ENCODE measurements at regions not wholly inside any gene's neighbourhood (a gene's known extent, or its start where the extent isn't known, plus 50 kb on each side); places are given as distances from the start of the nearest gene placed in this dataset.

DNA sequence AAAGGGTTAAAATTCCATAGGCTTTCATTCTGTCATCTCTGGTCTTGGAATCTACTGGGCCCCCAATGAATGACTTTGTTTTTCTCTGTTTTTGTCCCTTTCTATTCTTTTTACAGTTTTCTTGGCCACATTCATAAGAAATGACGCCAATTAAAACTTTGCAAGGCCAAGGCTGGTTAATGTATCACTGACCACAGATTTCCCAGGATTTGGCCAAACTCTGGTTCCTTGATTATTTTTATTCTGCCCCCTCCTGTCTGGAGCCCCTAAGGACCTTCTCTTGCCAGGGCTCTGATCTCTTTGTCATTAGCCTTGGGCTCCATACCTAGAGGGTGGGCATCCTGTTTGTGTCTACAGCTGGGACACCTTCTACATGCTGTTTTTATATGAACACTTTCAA lies 388.9 kb upstream of the PAPPA start:
- Histone ChIP-seq H3K4ac (ENCODE audit: low read depth, low read length) (no peak overlapping the region), H3K79me1 (ENCODE audit: insufficient read depth, low read depth, low read length, poor library complexity, severe bottlenecking) (no peaks in the 10 kb centered on the region), H3K18ac (ENCODE audit: insufficient read length, low read depth, low read length) (no peak overlapping the region), H4K8ac (replicated peaks; ENCODE audit: insufficient read length, low read depth, low read length) (no peak overlapping the region), H2BK20ac (ENCODE audit: low read depth, low read length, poor library complexity, severe bottlenecking) (no peak overlapping the region), H3K23ac (ENCODE audit: insufficient read length, low read depth, low read length) (no peak overlapping the region), H3K27me3 (ENCODE audit: insufficient read depth, low read length) (no peaks in the 10 kb centered on the region), H2BK12ac (ENCODE audit: insufficient read length, low read depth, low read length) (no peak overlapping the region), H3K4me2 (ENCODE audit: insufficient read depth, insufficient read length, low read length) (no peak overlapping the region), H3K9me3 (ENCODE audit: control insufficient read depth, low read depth, low read length) (no peaks in the 10 kb centered on the region), H3K23me2 (ENCODE audit: insufficient read length, low read depth, low read length, poor library complexity, severe bottlenecking) (no peaks in the 10 kb centered on the region), H3K79me2 (ENCODE audit: insufficient read depth, low read length) (no peaks in the 10 kb centered on the region), H3K4me1 (ENCODE audit: insufficient read depth, low read length) (no peaks in the 10 kb centered on the region), H2AK5ac (ENCODE audit: insufficient read length, low read length) (no peak overlapping the region), H2AFZ (ENCODE audit: low read length) (no peak overlapping the region), H3K14ac (ENCODE audit: insufficient read depth, low read length) (no peak overlapping the region), H3K9ac (ENCODE audit: extremely low read depth, insufficient read length, low read length) (no peak overlapping the region), H3T11ph (ENCODE audit: low read length) (no peak overlapping the region), H3K56ac (ENCODE audit: insufficient read length, low read depth, low read length) (no peak overlapping the region), H2BK15ac (ENCODE audit: low read depth, low read length) (no peak overlapping the region), H4K91ac (ENCODE audit: insufficient read length, low read depth, low read length) (no peak overlapping the region), H2BK120ac (ENCODE audit: low read depth, low read length, poor library complexity, severe bottlenecking) (no peak overlapping the region), H2BK5ac (ENCODE audit: insufficient read length, low read length) (no peak overlapping the region), H3K27ac (ENCODE audit: insufficient read length, low read depth, low read length) (no peak overlapping the region), H4K20me1 (ENCODE audit: control insufficient read depth, insufficient read depth, insufficient read length) (no peaks in the 10 kb centered on the region), H4K5ac (ENCODE audit: insufficient read length, low read depth, low read length) (no peak overlapping the region)
- H3K36me3 Mint-ChIP-seq (ENCODE audit: insufficient read depth in 1 of 3, low read depth in 3 of 3) = no peaks in the 10 kb centered on the region
- no peaks in the 10 kb centered on the region for H3K4me1 Mint-ChIP-seq
- no peak for DNase-seq
- no peak overlapping the region for H3K27ac Mint-ChIP-seq
- no peaks in the 10 kb centered on the region for H3K9me3 Mint-ChIP-seq
- no CpG with 5 or more reads among the region's 1 CpG for WGBS (ENCODE audit: extremely low coverage, insufficient read length, low lambda C conversion rate)
- TF ChIP-seq, protein P1, sequence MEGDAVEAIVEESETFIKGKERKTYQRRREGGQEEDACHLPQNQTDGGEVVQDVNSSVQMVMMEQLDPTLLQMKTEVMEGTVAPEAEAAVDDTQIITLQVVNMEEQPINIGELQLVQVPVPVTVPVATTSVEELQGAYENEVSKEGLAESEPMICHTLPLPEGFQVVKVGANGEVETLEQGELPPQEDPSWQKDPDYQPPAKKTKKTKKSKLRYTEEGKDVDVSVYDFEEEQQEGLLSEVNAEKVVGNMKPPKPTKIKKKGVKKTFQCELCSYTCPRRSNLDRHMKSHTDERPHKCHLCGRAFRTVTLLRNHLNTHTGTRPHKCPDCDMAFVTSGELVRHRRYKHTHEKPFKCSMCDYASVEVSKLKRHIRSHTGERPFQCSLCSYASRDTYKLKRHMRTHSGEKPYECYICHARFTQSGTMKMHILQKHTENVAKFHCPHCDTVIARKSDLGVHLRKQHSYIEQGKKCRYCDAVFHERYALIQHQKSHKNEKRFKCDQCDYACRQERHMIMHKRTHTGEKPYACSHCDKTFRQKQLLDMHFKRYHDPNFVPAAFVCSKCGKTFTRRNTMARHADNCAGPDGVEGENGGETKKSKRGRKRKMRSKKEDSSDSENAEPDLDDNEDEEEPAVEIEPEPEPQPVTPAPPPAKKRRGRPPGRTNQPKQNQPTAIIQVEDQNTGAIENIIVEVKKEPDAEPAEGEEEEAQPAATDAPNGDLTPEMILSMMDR (conservative IDR thresholded peaks at IDR 0.05) = no peak
- H3K27me3 Mint-ChIP-seq (ENCODE audit: low read depth) = no peaks in the 10 kb centered on the region
- no peak overlapping the region for H3K4me3 Mint-ChIP-seq
